ENCODE measurements at regions not wholly inside any gene's neighbourhood (a gene's known extent, or its start where the extent isn't known, plus 50 kb on each side); places are given as distances from the start of the nearest gene placed in this dataset.

- Histone ChIP-seq H3K79me2 (replicated peaks; ENCODE audit: insufficient read depth) (no peaks in the 10 kb centered on the region), H4K20me1 (replicated peaks; ENCODE audit: insufficient read depth) (no peaks in the 10 kb centered on the region), H3K27me3 (ENCODE audit: insufficient read depth) (no peaks in the 10 kb centered on the region), H3K27ac (ENCODE audit: low read depth) (no peak overlapping the region), H3K36me3 (ENCODE audit: insufficient read depth) (no peaks in the 10 kb centered on the region), H3F3A (replicated peaks; ENCODE audit: low read depth) (no peaks in the 10 kb centered on the region), H3K4me3 (no peak overlapping the region), H3K4me1 (ENCODE audit: insufficient read depth) (no peaks in the 10 kb centered on the region), H2AFZ (no peak overlapping the region), H3K4me2 (no peak overlapping the region), H3K9me2 (ENCODE audit: insufficient read depth) (no peaks in the 10 kb centered on the region; the same call in 1 of the 2 replicates)
- no peak overlapping the region for H3K4me3 Mint-ChIP-seq
- ATAC-seq (no peak), DNase-seq (ENCODE audit: low spot score) (no peak)
- H3K27ac Mint-ChIP-seq, result no peak overlapping the region
- no peaks in the 10 kb centered on the region for H3K36me3 Mint-ChIP-seq (ENCODE audit: low read depth)
- H3K4me1 Mint-ChIP-seq, result no peaks in the 10 kb centered on the region
- TF ChIP-seq EZH2 (IDR thresholded peaks at IDR 0.05; ENCODE audit: low read depth, unreplicated experiment) (no peak), EZH2phosphoT487 (IDR thresholded peaks at IDR 0.05; ENCODE audit: unreplicated experiment) (no peak), ZNF114 (CRISPR knock-in tag; IDR thresholded peaks at IDR 0.05) (no peak), ZNF462 (CRISPR knock-in tag; IDR thresholded peaks at IDR 0.05) (no peak), CREB1 (CRISPR knock-in tag; IDR thresholded peaks at IDR 0.05; ENCODE audit: low read depth) (no peak), POLR2AphosphoS5 (IDR thresholded peaks at IDR 0.05; ENCODE audit: low read depth) (no peak), ZNF331 (CRISPR knock-in tag; IDR thresholded peaks at IDR 0.05; ENCODE audit: low read depth) (no peak)
- TF ChIP-seq, protein P1, sequence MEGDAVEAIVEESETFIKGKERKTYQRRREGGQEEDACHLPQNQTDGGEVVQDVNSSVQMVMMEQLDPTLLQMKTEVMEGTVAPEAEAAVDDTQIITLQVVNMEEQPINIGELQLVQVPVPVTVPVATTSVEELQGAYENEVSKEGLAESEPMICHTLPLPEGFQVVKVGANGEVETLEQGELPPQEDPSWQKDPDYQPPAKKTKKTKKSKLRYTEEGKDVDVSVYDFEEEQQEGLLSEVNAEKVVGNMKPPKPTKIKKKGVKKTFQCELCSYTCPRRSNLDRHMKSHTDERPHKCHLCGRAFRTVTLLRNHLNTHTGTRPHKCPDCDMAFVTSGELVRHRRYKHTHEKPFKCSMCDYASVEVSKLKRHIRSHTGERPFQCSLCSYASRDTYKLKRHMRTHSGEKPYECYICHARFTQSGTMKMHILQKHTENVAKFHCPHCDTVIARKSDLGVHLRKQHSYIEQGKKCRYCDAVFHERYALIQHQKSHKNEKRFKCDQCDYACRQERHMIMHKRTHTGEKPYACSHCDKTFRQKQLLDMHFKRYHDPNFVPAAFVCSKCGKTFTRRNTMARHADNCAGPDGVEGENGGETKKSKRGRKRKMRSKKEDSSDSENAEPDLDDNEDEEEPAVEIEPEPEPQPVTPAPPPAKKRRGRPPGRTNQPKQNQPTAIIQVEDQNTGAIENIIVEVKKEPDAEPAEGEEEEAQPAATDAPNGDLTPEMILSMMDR (conservative IDR thresholded peaks at IDR 0.05; ENCODE audit: low read depth in 2 of 2), result no peak
- no peaks in the 10 kb centered on the region for H3K9me3 Mint-ChIP-seq
- H3K27me3 Mint-ChIP-seq (ENCODE audit: insufficient read depth, low read depth, poor library complexity), result peaks cover 1% of the 10 kb centered on the region
Measured at GRCh38 chr18:47680488-47680887, 250.0 kb downstream of the SMAD2 start.
